ENCODE measurements at regions not wholly inside any gene's neighbourhood (a gene's known extent, or its start where the extent isn't known, plus 50 kb on each side); places are given as distances from the start of the nearest gene placed in this dataset.
"Not testable (repeated sequence)": the region's sequence is repeated elsewhere in the genome, so short reads cannot be mapped to it uniquely, and the experiment has no call there.

DNA sequence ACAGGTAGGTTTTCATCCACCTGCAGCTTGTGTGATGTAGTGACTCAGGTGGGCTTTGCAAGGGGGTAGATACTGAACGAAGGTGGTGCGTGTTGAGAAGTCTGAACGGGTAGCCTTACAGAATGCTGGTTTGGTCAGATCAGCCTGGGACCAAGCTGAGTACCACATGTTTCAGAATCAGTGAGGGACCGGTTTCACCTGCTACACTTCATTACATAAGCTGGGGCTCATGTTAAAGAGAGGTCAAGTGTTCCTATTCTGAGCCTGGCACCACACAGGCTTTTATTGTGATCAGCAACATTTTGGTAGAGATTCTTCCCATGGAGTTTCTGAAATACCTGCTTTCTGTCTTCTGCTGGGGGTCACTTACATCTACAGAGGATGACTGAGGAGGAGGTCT is 207.4 kb upstream of the EEF2KMT start:
- DNase-seq: no peak

DNA sequence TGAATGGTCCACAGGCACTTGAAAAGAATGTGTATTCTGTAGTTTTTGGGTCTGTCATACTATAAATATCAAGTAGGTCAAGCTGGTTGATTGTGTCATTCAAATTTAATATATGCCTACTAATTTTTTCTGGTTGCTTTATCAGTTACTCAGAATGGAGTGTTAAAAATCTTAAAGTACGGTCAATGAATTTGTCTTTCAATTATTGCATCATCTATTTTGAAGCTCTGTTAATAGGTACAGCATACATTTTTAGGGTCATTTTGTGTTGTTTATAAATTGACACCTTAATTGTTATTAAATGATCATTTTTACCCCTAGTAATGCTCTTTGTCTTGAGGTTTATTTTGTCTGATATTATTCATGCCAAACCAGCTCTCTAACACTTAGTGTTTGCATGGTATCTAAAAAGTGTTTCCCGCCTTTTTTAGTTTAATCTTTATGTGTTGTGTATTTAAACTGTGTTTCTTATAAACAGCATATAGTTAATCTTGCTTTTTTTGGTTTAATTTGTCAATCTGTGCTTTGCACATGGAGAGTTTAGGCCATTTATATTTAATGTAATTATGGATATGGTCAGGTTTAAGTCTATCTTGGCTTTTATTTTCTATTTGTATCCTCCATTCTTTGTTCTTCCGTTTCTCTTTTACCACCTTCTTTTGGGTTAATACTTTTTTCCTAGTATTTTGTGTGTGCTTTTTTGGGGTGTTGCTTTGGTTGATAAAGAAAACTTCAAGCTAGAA is 204.9 kb upstream of the EEF2KMT start:
- DNase-seq: no peak

- no peak for DNase-seq
These were observed 200.6 kb upstream of the EEF2KMT start for GRCh38 chr16:5298202-5298601.

DNA sequence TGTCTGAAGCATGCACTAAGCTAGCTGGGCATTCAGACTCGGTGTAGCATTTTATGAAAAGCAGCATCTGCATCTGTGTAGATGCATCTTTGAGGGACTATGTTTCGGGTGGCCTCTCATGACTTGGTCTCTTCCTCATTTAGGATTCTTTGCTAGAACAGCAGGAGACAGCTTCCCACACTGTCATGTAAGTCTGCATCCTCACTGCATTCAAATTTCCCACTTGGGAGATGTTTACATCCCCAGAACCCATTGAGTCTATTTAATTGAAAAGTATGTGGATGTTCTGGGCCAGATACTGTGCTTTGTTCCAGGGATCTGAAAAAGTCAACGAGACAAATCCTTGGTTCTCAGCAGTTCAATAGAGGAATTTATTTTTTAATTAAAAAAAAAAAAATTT is 198.6 kb upstream of the EEF2KMT start:
- DNase-seq: no peak

DNA sequence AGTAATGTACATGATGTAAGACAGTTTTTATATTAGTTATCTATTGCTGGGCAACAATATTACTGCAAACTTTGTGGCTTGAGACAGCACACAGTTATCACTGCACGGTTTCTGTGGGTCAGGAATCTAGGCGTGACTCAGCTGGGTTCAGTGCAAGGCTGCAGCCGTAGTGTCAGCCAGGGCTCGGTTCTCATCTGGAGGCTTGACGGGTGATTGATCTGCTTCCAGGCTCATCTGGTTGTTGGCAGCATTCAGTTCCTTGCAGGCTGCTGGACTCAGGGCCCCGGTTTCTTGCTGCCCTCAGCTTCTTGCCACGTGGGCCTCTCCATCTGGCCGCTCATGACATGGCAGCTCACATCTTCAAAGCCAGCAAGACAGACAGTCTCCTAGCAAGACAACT is 197.7 kb upstream of the EEF2KMT start:
- not testable (repeated sequence) for DNase-seq

DNA sequence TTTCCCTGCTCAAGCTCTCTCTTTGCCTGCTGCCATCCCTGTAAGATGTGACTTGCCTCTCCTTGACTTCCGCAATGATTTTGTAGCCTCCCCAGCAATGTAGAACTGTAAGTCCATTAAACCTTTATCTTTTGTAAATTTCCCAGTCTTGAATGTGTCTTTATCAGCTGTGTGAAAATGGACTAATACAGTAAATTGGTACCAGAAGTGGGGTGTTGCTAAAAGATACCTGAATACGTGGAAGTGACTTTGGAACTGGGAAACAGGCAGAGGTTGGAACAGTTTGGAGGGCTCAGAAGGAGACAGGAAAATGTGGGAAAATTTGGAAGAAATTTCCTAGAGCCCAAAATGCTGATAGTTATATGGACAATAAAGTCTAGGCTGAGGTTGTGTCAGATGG is 184.6 kb upstream of the EEF2KMT start:
- DNase-seq: not testable (repeated sequence)

DNA sequence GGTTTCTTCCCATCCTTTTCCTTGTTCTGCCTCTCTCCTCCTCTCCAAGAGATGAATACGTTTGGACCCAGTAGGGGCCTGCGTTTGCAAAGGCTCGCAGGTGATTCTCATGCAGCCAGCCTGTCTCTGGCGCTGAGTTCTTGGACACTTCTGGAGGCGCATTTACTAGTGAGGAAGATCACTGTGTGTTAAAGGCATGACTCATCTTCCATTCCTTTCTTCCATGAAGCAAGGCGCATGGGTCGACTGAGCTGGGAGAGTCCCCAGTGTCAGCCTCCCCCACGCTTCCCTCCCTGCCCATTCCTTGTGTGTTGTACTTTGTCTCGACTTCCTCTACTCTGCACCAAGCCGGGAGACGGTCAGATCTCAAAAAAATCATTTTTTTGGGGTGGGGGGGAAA is 159.9 kb upstream of the EEF2KMT start:
- DNase-seq: no peak

DNA sequence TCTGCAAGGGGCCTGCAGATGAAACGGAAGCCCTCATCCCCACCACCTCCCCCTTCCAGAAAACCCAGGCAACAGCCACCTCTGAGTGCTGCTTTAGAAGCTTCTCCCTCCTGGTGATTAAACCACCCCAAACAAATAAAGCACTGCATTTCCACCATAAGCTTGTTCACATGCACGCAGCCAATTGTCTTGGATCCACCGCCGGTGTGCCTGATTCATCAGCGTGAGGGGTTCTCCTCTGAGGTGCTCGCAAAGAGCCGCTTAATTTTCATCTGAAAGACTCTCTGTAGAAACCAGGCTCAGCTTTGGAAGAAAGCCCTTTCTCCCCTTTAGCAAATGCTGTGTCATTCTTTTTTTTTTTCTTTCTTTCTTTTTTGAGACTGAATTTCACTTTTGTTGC is 155.2 kb upstream of the EEF2KMT start:
- no peak for DNase-seq

GRCh38 chr16:5247403-5247802 is 149.8 kb upstream of the EEF2KMT start:
- DNase-seq: not testable (repeated sequence)

DNA sequence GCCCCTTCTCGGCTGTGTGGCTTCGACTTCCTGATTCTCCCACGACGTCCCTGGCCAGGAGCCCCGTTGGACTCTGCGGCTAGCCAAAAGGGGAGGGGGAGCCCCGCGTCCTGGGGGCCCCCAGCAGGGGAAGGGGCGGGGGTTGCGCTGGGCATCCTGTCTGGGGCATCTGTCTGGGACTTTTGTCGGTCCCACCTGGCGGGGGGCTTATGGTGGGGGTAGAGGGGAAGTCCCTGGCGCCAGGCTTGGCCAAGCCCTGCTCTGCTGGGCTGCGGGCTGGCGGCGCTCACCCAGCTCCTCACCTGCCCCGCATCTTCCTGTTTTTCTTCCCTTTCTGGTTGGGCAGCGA is 142.7 kb upstream of the EEF2KMT start:
- DNase-seq: not testable (repeated sequence)

DNA sequence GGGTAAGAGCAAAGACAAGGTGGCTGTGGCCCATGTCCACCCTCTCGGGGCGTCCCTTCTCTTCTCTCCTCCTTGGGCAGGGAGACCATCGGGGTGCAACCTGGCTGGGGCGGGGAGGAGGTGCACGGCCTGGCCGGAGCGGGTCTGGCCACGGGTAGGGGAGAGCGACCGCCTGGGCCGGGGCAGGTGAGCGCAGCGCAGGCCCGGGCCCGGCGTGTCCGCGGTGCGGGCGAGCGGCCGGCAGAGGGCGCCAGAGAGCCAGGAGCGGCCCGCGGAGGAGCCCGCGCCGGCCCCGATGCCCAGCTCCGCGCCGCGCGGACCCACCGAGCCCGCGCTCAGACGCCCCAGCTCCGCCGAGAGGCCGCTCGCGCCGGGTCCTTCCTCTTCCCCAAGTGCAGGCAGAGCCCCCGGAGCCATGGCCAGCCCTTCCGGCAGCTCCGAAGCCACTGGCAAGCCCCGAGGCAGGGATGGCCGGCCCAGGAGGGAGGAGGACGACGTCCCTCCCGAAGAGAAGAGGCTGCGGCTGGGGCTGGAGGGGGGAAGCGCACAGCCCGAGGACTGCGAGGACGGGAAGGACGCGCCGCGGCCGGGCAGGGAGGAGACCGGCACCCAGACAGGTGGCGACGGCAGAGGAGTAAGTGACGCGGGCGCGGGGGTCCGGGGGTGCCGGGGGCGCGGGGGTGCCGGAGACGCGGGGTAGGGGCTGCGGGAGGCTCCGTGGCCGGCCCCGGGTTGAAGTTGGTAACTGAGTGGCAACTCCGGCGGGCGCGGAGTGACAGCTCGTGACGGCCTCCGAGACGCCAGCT is 142.1 kb upstream of the EEF2KMT start:
- DNase-seq: not testable (repeated sequence)

DNA sequence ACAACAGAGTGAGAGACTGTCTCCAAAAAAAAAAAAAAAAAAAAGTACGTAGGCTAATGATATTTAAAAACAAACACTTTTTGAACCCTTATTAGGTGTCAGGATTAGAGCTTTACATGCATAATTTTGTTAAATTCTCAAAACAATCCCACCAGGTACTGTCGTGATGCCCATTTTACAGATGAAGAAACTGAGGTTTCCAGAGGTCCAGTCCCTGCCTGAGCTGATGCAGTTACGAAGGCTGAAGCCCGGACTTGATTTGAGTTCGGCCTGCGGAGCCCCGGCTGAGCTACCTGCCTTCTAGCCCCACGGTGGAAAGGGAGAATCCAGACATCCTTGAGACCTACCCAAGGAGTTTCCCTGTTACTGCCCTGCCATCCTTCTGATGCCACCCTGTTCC is 137.5 kb upstream of the EEF2KMT start:
- no peak for DNase-seq

- DNase-seq: no peak
These were observed 136.9 kb upstream of the EEF2KMT start for GRCh38 chr16:5234295-5235050.

- no peak for DNase-seq
These were observed 133.7 kb upstream of the EEF2KMT start for GRCh38 chr16:5231246-5231759.

GRCh38 chr16:5228369-5228768 is 130.8 kb upstream of the EEF2KMT start:
- no peak for DNase-seq

DNA sequence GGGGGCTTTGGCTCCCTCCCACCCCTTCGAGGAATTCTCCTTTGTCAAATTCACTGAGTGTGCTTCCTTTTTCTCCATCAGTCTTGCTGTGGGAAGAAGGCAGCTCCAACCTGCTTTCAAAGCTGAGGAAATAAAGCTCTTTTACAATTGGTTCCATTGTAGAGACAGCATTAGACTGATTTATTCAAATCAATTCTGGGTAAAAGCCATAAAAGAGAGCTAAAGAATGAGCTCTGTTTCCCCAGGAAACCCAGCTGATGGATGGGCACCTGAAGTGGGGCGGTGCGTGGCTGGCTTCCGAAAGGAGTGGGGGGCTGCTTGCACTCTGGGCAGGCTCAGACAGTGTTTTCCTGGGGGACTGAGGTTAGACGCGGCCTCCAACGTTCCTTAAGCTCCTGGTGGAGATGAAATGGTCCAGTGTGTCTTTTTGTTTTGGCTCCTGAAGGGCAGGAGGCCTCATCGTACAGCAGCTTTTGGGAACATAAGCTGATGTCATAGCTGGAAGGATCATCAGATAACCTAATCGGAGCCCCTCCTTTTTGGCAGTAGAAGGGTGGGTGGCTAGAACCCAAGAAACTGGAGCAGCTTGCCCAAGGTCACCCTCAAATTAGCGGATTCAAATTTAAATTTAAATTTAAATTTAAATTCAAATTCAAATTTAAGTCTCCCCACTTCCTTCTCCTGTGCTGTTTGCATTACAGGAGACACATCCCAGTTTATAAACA is 128.5 kb upstream of the EEF2KMT start:
- no peak for DNase-seq

- no peak for DNase-seq
These were observed 125.2 kb upstream of the EEF2KMT start for GRCh38 chr16:5222761-5223160.

DNA sequence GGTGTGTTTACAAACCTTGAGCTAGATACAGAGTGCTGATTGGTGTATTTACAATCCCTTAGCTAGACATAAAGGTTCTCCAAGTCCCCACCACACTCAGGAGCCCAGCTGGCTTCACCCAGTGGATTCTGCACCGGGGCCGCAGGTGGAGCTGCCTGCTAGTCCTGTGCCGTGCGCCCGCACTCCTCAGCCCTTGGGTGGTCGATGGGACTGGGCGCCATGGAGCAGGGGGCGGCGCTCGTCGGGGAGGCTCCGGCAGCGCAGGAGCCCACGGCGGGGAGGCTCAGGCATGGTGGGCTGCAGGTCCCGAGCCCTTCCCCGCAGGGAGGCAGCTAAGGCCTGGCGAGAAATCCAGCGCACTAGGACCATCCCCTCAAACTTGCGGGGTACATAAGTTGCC is 124.2 kb upstream of the EEF2KMT start:
- DNase-seq: not testable (repeated sequence)

DNA sequence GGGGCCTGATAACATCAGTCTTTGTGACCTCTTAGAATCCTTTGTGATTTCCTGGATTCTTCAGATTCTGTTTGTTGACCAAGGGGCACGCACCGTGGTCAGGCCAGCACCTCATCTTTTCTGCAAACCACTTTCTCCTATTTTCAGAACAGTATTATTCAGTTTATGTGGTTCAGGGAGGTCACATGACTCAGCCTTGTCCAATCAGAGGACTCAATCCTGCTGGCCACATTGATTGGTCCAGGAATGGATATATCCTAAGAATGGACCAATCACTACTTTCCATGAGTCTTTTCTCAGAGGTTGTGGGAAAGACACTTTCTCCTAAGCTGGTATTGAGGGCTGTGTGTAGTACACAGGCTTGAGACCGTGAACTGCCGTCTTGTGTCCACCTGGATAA is 123.1 kb upstream of the EEF2KMT start:
- no peak for DNase-seq

GRCh38 chr16:5216441-5217080 is 119.0 kb upstream of the EEF2KMT start:
- DNase-seq: no peak

GRCh38 chr16:5215901-5216300 is 118.3 kb upstream of the EEF2KMT start:
- DNase-seq: no peak

GRCh38 chr16:5214466-5214865 is 116.9 kb upstream of the EEF2KMT start:
- DNase-seq: no peak
